HCT116 (cell line): ENCODE measurements at regions not wholly inside any gene's neighbourhood (a gene's known extent, or its start where the extent isn't known, plus 50 kb on each side); places are given as distances from the start of the nearest gene placed in this dataset.
"Not testable (repeated sequence)": the region's sequence is repeated elsewhere in the genome, so short reads cannot be mapped to it uniquely, and the experiment has no call there.

Experiments used
- CEBPB ChIP-seq: IDR thresholded peaks from 2 replicates; pipeline ENCODE4 v1.6.1; 2012; ENCODE audit warnings: low read depth
- CTCF ChIP-seq, 3 experiments: fragments of 200-600 bp in 1 of 3; sonication (generic) in 1 of 3; IDR thresholded peaks in 2 of 3; conservative IDR thresholded peaks in 1 of 3; 2 replicates each; pipeline ENCODE4 v1.5.1; 2012 to 2017; ENCODE audit warnings: low read depth in 2 of 3, low read length in 2 of 3, antibody characterized with exemption in 1 of 3, borderline replicate concordance in 1 of 3, control low read depth in 1 of 3, mild to moderate bottlenecking in 1 of 3, mixed read lengths in 1 of 3, mixed run types in 1 of 3, moderate library complexity in 1 of 3; ENCODE audit not compliant: insufficient read depth in 1 of 3
- REST ChIP-seq: IDR thresholded peaks from 2 replicates; pipeline ENCODE4 v1.6.1; 2012; ENCODE audit warnings: low read depth

GRCh38 chr20:30302786-30303185, 954.7 kb upstream of the DEFB115 start:
- not testable (repeated sequence) for TF ChIP-seq CTCF (IDR thresholded peaks at IDR 0.05 in 2 of 3, conservative IDR thresholded peaks at IDR 0.05 in 1 of 3; ENCODE audit: borderline replicate concordance in 1 of 3, insufficient read depth in 1 of 3, low read depth in 2 of 3, low read length in 2 of 3); CEBPB; REST
